HG02678 (cell line): ENCODE measurements at regions not wholly inside any gene's neighbourhood (a gene's known extent, or its start where the extent isn't known, plus 50 kb on each side); places are given as distances from the start of the nearest gene placed in this dataset.

Experiments
- ATAC-seq: cut with Tn5 transposase; IDR thresholded peaks from one replicate; pipeline ENCODE4 v1.9.1; 2021; ENCODE audit warnings: mild to moderate bottlenecking, moderate library complexity; ENCODE audit not compliant: unreplicated experiment

GRCh38 chr10:36506261-36506660 is 619.1 kb upstream of the ANKRD30A start:
- no peak for ATAC-seq

- no peak for ATAC-seq
These were observed 620.6 kb upstream of the ANKRD30A start for GRCh38 chr10:36504758-36505157.

DNA sequence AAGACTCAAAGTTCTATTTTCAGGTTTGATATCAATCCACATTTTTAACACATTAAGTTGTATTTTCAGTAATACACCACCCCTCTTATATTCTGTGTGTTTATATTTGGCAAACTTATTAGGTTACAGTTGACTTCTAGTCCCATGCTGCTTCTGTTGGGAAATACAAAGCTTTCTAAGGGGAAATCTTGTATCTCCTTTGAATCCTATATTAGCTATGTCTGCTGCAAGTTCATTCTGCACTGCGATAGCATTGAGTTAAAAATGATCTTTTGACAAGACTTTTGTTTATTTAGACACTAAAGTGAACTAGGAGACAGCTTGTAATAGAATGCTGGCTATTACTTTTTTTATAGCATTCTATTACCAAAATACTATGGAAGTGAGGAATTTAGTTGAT is 625.1 kb upstream of the ANKRD30A start:
- no peak for ATAC-seq

GRCh38 chr10:36499693-36500092 is 625.7 kb upstream of the ANKRD30A start:
- ATAC-seq: no peak

DNA sequence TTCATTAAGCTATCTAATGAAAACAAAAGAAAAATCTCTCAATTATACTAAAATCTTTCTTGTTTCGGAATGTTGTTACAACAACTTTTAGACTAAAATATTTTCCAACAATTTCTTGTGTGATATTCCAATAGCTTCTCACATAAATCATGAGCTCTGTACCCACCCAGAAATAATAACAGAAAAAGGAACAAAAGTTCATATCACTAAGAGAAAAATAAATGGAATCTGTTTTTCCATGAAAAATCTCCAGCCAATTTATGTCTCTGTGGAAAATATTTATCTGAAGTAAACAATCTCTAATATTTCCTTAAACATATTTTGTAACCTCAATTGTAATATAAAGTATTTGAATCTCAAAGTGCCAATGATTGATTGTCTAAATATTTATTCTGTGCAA is 628.6 kb upstream of the ANKRD30A start:
- no peak for ATAC-seq

- no peak for ATAC-seq
These were observed 631.0 kb upstream of the ANKRD30A start for GRCh38 chr10:36494371-36494770.

DNA sequence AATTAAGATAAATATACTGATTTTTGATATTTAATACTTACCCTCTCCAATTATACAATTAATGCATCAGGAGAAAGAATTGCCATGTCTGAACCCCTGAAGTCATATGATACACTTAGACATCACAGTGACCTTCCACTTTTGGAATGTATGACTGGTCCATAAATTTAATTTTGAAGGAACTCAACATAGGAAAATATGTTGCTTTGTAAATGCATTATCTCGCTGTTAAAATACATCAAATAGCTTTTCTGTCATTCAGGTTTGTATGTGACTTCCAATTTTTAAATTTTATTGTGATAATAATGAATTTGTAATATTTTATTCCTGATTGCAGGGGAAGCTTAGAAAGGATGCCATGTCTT is 631.9 kb upstream of the ANKRD30A start:
- no peak for ATAC-seq

GRCh38 chr10:36492590-36493515 is 632.5 kb upstream of the ANKRD30A start:
- ATAC-seq: no peak

GRCh38 chr10:36491926-36492325 is 633.5 kb upstream of the ANKRD30A start:
- no peak for ATAC-seq

DNA sequence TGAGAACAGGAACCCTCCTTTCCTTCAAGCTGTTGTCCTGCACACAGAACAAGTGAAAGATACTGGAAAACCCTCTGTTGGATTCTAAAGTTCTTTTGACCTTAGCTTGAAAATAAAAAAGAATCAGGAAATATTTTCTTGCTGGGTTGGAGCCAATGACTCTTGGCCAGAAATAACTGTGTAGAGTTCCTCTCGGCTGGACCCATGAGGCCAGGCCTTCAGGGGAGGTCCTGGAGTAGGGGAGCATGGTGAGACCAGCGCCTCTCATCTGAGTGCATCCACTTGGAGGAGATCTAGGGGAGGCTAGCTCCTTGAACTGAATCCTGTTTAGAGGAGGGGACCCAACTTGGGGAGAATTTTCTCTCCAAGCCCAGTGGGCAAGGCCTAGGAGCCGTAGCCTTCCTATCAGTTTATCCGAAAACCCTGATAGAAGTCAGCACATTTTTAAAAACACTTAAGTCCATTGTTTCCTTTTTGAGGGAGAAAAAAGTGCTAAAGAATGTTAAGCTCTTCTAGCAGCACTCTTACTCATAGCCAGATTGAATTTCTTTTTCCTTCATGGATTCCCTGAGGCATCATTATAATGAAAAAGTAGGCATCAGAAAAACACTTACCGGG is 635.7 kb upstream of the ANKRD30A start:
- ATAC-seq: no peak

DNA sequence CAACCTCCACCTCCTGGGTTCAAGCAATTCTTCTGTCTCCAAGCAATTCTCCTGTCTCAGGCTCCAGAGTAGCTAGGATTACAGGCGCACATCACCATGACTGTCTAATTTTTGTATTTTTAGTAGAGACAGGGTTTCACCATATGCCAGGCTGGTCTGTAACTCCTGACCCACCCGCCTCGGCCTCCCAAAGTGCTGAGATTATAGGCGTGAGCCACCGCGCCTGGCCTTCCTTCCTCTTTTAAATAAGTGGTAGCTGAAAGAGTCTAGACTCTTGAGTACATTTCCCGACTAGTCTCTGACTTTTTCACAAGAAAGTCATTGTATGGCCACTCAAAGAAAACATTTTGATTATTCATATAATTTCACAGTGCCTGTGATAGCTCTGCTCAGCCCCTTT is 636.2 kb upstream of the ANKRD30A start:
- no peak for ATAC-seq

DNA sequence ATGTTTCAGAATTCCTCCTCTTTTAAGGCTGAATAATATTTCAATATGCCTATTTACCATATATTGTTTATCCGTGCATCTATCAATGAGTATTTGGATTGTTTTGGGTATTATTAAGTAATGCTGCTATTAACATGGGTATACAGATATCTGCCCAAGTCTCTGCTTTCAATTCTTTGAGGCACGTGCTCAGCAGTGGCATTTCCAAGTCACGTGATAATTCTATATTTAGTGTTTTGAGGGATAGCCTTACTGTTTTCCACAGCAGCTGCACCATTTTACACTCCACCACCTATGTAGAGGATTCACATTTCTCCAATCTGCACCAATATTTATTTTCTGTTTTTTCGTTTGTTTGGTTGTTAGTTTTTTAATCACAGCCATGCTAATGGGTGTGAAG is 636.8 kb upstream of the ANKRD30A start:
- ATAC-seq: no peak

DNA sequence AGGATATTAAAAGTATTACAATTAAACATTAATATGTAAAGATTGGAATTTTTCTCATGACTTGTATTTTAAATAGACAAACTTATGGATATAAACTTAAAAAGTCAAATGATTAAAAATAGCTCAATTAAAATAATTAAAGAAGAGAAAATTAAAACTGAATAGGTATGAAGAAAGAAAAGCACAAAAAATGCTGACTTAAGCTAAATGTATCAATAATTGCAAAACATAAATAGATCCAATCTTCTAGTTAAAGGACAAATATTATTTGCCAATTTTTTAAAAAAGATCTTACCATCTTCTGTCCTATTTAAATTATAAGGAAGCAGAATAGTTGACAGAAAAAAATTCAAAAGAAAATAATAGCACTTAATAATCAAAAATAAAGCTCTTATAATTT is 646.3 kb upstream of the ANKRD30A start:
- no peak for ATAC-seq

- ATAC-seq: no peak
These were observed 649.0 kb upstream of the ANKRD30A start for GRCh38 chr10:36476399-36476798.

DNA sequence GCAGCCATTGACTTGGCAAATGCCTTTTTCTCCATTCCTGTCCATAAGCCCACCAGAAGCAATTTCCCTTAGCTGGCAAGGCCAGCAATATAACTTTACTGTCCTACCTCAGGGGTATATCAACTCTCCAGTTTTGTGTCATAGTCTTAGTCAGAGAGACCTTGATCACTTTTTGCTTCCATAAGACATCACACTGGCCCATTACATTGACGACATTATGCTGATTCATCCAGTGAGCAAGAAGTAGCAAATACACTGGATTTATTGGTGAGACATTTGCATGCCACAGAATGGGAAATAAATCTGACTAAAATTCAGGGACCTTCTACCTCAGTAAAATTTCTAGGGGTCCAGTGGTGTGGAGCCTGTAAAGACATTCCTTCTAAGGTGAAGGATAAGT is 649.7 kb upstream of the ANKRD30A start:
- ATAC-seq: no peak

GRCh38 chr10:36474456-36474855 is 650.9 kb upstream of the ANKRD30A start:
- no peak for ATAC-seq

GRCh38 chr10:36473122-36473521 is 652.3 kb upstream of the ANKRD30A start:
- ATAC-seq: no peak

DNA sequence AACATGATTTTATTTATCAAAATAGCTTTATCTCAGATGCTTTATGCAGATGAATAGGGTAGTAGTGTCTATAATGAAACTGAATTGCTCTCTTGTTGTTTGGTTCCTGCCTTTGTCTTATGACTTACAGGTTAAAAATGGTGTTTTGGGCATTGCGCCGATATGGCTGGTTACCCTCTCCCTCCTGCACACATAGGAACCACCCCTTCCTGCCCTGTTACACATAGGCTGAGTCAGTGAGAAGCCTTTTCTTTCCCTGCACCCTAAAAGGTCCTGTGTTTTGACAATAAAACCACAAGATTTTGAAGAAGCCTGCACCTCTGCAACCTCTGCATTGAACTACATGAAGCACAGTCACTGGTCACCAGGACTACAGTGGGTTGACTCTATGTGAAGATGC is 655.8 kb upstream of the ANKRD30A start:
- ATAC-seq: no peak

GRCh38 chr10:36468620-36469019 is 656.8 kb upstream of the ANKRD30A start:
- ATAC-seq: no peak

- no peak for ATAC-seq
These were observed 659.6 kb upstream of the ANKRD30A start for GRCh38 chr10:36465604-36466379.

DNA sequence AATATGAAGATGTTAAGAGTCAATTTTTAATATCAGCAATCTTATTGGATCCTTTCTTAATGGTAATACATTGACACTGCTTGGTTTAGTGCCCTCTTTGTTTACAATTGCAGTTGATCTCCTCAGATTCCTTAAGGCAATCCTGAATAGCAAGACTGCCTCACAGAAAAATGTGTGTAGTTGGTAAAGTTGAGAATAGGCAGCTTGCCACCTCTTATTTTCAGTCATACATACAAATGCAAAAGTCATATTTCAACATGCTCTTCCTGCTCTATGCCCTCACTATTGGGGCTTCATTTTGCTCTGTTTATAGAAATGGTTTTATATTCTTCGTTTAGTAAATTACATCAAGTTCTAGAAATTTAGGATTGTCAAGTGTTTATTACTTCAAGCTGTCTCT is 661.1 kb upstream of the ANKRD30A start:
- ATAC-seq: no peak

DNA sequence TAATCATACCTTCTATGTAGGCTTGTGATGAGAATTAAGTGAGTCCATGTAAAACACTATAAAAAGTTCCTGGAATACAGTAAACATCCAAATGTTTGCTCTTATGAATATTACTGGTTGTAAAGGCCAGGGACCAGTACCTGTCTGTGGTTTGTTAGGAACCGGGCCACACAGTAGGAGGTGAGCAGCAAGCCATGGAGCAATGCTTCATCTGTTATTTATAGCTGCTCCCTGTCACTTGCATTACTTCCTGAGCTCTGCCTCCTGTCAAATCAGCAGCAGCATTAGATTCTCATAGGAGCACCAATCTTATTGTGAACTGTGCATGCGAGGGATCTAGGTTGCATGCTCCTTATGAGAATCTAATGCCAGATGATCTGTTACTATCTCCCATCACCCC is 662.0 kb upstream of the ANKRD30A start:
- no peak for ATAC-seq
